CD14-positive monocyte (primary cell): ENCODE measurements at regions not wholly inside any gene's neighbourhood (a gene's known extent, or its start where the extent isn't known, plus 50 kb on each side); places are given as distances from the start of the nearest gene placed in this dataset.

Experiments
- DNase-seq, 3 donors: peaks; one replicate each; pipeline ENCODE4 v3.0.0-alpha.2; 2011 to 2022
- H2AFZ ChIP-seq: 2 replicates; pipeline ENCODE4 v1.6.0; 2012; ENCODE audit warnings: mild to moderate bottlenecking, low read depth, low read length, inconsistent platforms; ENCODE audit not compliant: insufficient read depth, poor library complexity, severe bottlenecking
- H3K27ac ChIP-seq, 2 donors: 1 replicate in 1 of 2; 2 replicates in 1 of 2; pipeline ENCODE4 v1.5.1; 2012 to 2013; ENCODE audit warnings: low read length in 2 of 2, control low read depth in 1 of 2, inconsistent platforms in 1 of 2, low read depth in 1 of 2, mild to moderate bottlenecking in 1 of 2
- H3K27me3 ChIP-seq, 2 donors: one replicate each; pipeline versions ENCODE4 v1.6.0 to v1.6.1; 2011 to 2013; ENCODE audit warnings: low read length in 2 of 2; ENCODE audit not compliant: control insufficient read depth in 2 of 2, insufficient read depth in 2 of 2
- H3K36me3 ChIP-seq, 2 donors: replicated peaks in 1 of 2; 1 replicate in 1 of 2; 2 replicates in 1 of 2; pipeline versions ENCODE4 v1.5.1 to v1.6.1; 2012 to 2013; ENCODE audit warnings: low read length in 2 of 2, control low read depth in 1 of 2, inconsistent platforms in 1 of 2, mild to moderate bottlenecking in 1 of 2; ENCODE audit not compliant: insufficient read depth in 2 of 2, control insufficient read depth in 1 of 2
- H3K4me1 ChIP-seq, 2 donors: 1 replicate in 1 of 2; 2 replicates in 1 of 2; pipeline versions ENCODE4 v1.5.1 to v1.6.1; 2012 to 2013; ENCODE audit warnings: low read length in 2 of 2, control low read depth in 1 of 2, inconsistent platforms in 1 of 2, mild to moderate bottlenecking in 1 of 2, moderate library complexity in 1 of 2; ENCODE audit not compliant: insufficient read depth in 2 of 2, control insufficient read depth in 1 of 2
- H3K4me2 ChIP-seq: replicated peaks from 2 replicates; pipeline ENCODE3; 2012; ENCODE audit warnings: low read length, moderate library complexity, mild to moderate bottlenecking; ENCODE audit not compliant: poor library complexity, severe bottlenecking; ENCODE audit errors: extremely low read depth
- H3K4me3 ChIP-seq, 3 experiments: fragments of 200-600 bp in 1 of 3; sonication (generic) in 1 of 3; replicated peaks in 1 of 3; 1 replicate in 2 of 3; 2 replicates in 1 of 3; pipeline ENCODE4 v1.5.1; 2011 to 2013; ENCODE audit warnings: low read length in 3 of 3, mild to moderate bottlenecking in 3 of 3, control low read depth in 2 of 3, low read depth in 2 of 3, inconsistent platforms in 1 of 3, moderate library complexity in 1 of 3
- H3K79me2 ChIP-seq: 2 replicates; pipeline ENCODE4 v1.6.0; 2012; ENCODE audit warnings: mild to moderate bottlenecking, control low read depth, inconsistent platforms, low read length, moderate library complexity; ENCODE audit not compliant: insufficient read depth
- H3K9ac ChIP-seq: 2 replicates; pipeline ENCODE4 v1.6.0; 2017; ENCODE audit warnings: low read length, mild to moderate bottlenecking; ENCODE audit not compliant: insufficient read depth, poor library complexity, severe bottlenecking
- H3K9me3 ChIP-seq, 2 donors: replicated peaks in 1 of 2; 1 replicate in 1 of 2; 2 replicates in 1 of 2; pipeline versions ENCODE4 v1.5.1 to v1.6.1; 2012 to 2013; ENCODE audit warnings: low read length in 2 of 2, control low read depth in 1 of 2; ENCODE audit not compliant: control insufficient read depth in 1 of 2, insufficient read depth in 1 of 2
- H4K20me1 ChIP-seq: 2 replicates; pipeline ENCODE4 v1.6.0; 2012; ENCODE audit warnings: mild to moderate bottlenecking, low read length, control low read depth, moderate library complexity; ENCODE audit not compliant: insufficient read depth
- H3K27ac Mint-ChIP-seq, 7 donors: one replicate each; pipeline ENCODE4 v1.8.0; 2020; ENCODE audit warnings: mild to moderate bottlenecking in 7 of 7, mixed read lengths in 7 of 7, moderate library complexity in 6 of 7, inconsistent platforms in 2 of 7
- H3K27me3 Mint-ChIP-seq, 3 donors: one replicate each; pipeline ENCODE4 v1.8.0; 2021 to 2022; ENCODE audit warnings: low read depth in 3 of 3, mild to moderate bottlenecking in 3 of 3, mixed read lengths in 3 of 3, moderate library complexity in 3 of 3, inconsistent platforms in 1 of 3
- H3K36me3 Mint-ChIP-seq, 2 donors: one replicate each; pipeline ENCODE4 v1.8.0; 2020; ENCODE audit warnings: mixed read lengths in 2 of 2, inconsistent platforms in 1 of 2, mild to moderate bottlenecking in 1 of 2
- H3K4me1 Mint-ChIP-seq: one replicate; pipeline ENCODE4 v1.8.0; 2020; ENCODE audit warnings: mild to moderate bottlenecking, mixed read lengths
- H3K4me3 Mint-ChIP-seq, 2 donors: one replicate each; pipeline ENCODE4 v1.8.0; 2020; ENCODE audit warnings: mild to moderate bottlenecking in 2 of 2, mixed read lengths in 2 of 2, moderate library complexity in 1 of 2
- H3K9me3 Mint-ChIP-seq, 7 donors: one replicate each; pipeline ENCODE4 v1.8.0; 2020 to 2022; ENCODE audit warnings: mixed read lengths in 7 of 7, mild to moderate bottlenecking in 6 of 7, moderate library complexity in 6 of 7, inconsistent platforms in 2 of 7
- WGBS: methylation state at CpG from one replicate; pipeline ENCODE4 v1.1.5; 2013; ENCODE audit warnings: missing lambda C conversion rate; ENCODE audit not compliant: insufficient coverage; 5-methylcytosine and 5-hydroxymethylcytosine counted together
- intact Hi-C, 2 donors: fragments of 100-400 bp; cut with micrococcal nuclease; formaldehyde crosslinking; loops; one replicate each; pipeline versions ENCODE4 v1.15.0 to v1.15.1; 2023
- TF ChIP-seq, protein P1 (sequence below): fragments of 200-600 bp; IDR thresholded peaks from one replicate; pipeline ENCODE4 v1.8.0; 2022; ENCODE audit warnings: antibody characterized with exemption, mild to moderate bottlenecking

DNA sequence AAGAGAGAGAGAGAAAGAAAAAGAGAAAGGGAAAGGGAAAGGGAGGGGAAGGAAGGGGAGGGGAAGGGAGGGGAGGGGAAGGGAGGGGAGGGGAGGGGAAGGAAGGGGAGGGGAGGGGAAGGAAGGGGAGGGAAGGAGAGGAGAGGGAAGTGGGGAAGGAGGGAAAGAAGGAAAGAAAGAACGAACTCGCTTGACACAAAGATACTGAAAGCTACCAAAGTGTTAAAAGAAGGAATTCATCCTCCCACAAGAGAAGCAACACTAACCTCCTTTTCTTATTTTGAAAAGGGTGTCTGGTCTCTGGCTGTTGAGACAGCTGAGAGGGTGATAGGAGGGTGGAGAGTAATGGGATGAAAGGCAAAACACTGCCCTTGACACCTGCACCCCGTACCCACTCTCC, 172.6 kb downstream of the SHANK2 start:
- TF ChIP-seq, protein P1, sequence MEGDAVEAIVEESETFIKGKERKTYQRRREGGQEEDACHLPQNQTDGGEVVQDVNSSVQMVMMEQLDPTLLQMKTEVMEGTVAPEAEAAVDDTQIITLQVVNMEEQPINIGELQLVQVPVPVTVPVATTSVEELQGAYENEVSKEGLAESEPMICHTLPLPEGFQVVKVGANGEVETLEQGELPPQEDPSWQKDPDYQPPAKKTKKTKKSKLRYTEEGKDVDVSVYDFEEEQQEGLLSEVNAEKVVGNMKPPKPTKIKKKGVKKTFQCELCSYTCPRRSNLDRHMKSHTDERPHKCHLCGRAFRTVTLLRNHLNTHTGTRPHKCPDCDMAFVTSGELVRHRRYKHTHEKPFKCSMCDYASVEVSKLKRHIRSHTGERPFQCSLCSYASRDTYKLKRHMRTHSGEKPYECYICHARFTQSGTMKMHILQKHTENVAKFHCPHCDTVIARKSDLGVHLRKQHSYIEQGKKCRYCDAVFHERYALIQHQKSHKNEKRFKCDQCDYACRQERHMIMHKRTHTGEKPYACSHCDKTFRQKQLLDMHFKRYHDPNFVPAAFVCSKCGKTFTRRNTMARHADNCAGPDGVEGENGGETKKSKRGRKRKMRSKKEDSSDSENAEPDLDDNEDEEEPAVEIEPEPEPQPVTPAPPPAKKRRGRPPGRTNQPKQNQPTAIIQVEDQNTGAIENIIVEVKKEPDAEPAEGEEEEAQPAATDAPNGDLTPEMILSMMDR, result no peak
- DNase-seq, result no peak
- intact Hi-C loops, result no loop called here
- Histone ChIP-seq H3K27ac (no peak overlapping the region), H3K36me3 (no peaks in the 10 kb centered on the region), H3K79me2 (no peaks in the 10 kb centered on the region), H3K4me2 (no peak overlapping the region), H3K27me3 (no peaks in the 10 kb centered on the region), H2AFZ (no peak overlapping the region), H4K20me1 (no peaks in the 10 kb centered on the region), H3K4me3 (no peak overlapping the region), H3K9ac (no peak overlapping the region), H3K4me1 (no peaks in the 10 kb centered on the region), H3K9me3 (no peaks in the 10 kb centered on the region)
- peaks cover 0 to 2% (median 0%) of the 10 kb centered on the region in 7 donors for H3K9me3 Mint-ChIP-seq
- H3K27ac Mint-ChIP-seq, result no peak overlapping the region
- H3K27me3 Mint-ChIP-seq, result peaks cover 2 to 9% (median 4%) of the 10 kb centered on the region in 3 donors
- no peaks in the 10 kb centered on the region for H3K36me3 Mint-ChIP-seq
- peak overlapping the region in 1 of 2 donors; percentile 48 for H3K4me3 Mint-ChIP-seq
- H3K4me1 Mint-ChIP-seq, result no peaks in the 10 kb centered on the region
- WGBS, result 100% methylated on average over 1 of the region's 3 CpGs

GRCh38 chr11:71078482-71078881, 173.9 kb downstream of the SHANK2 start:
- no peak overlapping the region for H3K4me3 Mint-ChIP-seq
- Histone ChIP-seq H3K4me3 (no peak overlapping the region), H3K36me3 (no peaks in the 10 kb centered on the region), H3K27me3 (no peaks in the 10 kb centered on the region), H3K4me1 (no peaks in the 10 kb centered on the region), H3K79me2 (no peaks in the 10 kb centered on the region), H2AFZ (no peak overlapping the region), H3K9me3 (no peaks in the 10 kb centered on the region), H3K27ac (no peak overlapping the region), H4K20me1 (no peaks in the 10 kb centered on the region), H3K4me2 (no peak overlapping the region), H3K9ac (no peak overlapping the region)
- peaks cover 2 to 9% (median 5%) of the 10 kb centered on the region in 3 donors for H3K27me3 Mint-ChIP-seq
- H3K4me1 Mint-ChIP-seq, result no peaks in the 10 kb centered on the region
- intact Hi-C loops, result no loop called here
- peaks cover 0 to 4% (median 0%) of the 10 kb centered on the region in 7 donors for H3K9me3 Mint-ChIP-seq
- H3K36me3 Mint-ChIP-seq, result no peaks in the 10 kb centered on the region
- no peak overlapping the region for H3K27ac Mint-ChIP-seq
- 97% methylated on average over 5 of the region's 6 CpGs for WGBS
- TF ChIP-seq, protein P1, result no peak
- no peak for DNase-seq
